ENCODE measurements at regions not wholly inside any gene's neighbourhood (a gene's known extent, or its start where the extent isn't known, plus 50 kb on each side); places are given as distances from the start of the nearest gene placed in this dataset.

DNA sequence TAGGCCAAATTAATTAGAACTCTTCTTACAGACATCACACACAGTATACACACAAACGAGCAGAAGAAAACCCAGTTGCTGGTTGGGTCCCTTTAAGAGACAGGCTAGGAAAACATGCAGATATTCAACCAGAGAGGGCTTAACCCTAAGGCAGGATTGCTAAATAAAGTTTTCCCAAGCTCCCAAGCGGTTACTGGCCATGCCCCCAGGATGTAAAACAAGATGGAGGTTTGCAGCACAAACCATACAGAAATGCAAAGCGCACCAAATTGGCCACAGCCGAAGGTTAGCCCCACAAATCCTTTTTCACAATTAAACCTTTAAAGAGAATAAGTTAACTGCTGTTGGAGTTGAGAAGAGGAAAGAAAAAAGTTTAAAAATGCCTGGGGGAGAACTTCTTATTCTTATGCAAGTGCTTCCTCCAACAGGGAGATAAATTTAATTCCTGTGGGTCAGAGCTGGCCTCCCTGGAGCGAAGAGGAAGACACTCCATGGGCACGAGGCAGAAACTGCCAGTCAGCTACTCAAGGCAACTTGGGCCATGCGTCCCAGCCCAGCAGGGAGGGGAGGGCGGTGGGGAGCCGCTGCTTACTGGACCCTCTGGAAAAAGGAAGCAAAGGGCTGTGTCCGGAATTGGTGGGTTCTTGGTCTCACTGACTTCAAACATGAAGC, 167.6 kb upstream of the ARSJ start:
- no peak overlapping the region for H2BK5ac ChIP-seq (ENCODE audit: low read depth, low read length)
- no peak overlapping the region for H3K27ac ChIP-seq (ENCODE audit: low read depth, low read length)
- H2BK20ac ChIP-seq (ENCODE audit: low read length): no peak overlapping the region
- no peak for DNase-seq (ENCODE audit: low read depth in 1 of 2, low spot score in 2 of 2)
- H2AFZ ChIP-seq (ENCODE audit: low read length): 0 out of 2 replicates have a peak overlapping the region, but pooled peaks have one; percentile 16
- no peak overlapping the region for H4K5ac ChIP-seq (ENCODE audit: insufficient read length, low read depth, low read length)
- peak overlapping the region; percentile 32; the same call in 1 of the 2 replicates for H3K18ac ChIP-seq (ENCODE audit: extremely low read depth, low read length)
- no peak overlapping the region for H3K56ac ChIP-seq (replicated peaks; ENCODE audit: insufficient read length, low read depth, low read length)
- H3K23ac ChIP-seq (ENCODE audit: insufficient read length): no peak overlapping the region
- ChIA-PET CTCF (ENCODE audit: partially characterized antibody) (interaction anchor here (1.1 kb wide), 1 partner anchor 31 kb away, joined by 4 read pairs; no protein-coding TSS in a partner anchor), POLR2A (ENCODE audit: partially characterized antibody) (no interaction called here)
- H3K23me2 ChIP-seq (ENCODE audit: low read depth, low read length): no peaks in the 10 kb centered on the region; the same call in 1 of the 2 replicates
- H2AK5ac ChIP-seq (ENCODE audit: low read depth, low read length): no peak overlapping the region
- H3K79me1 ChIP-seq (ENCODE audit: low read depth, low read length): no peaks in the 10 kb centered on the region
- H3K9me3 ChIP-seq (ENCODE audit: insufficient read depth in 2 of 2, low read depth in 1 of 2, low read length in 1 of 2): peaks cover 0 to 8% of the 10 kb centered on the region in 2 experiments; a peak in 1 of 4 replicates
- H3K4me1 ChIP-seq (replicated peaks in 1 of 4; ENCODE audit: control insufficient read depth in 3 of 4, insufficient read depth in 4 of 4, low read length in 3 of 4): peaks cover 0 to 3% (median 0%) of the 10 kb centered on the region in 4 experiments; a peak in 1 of 7 replicates
- H4K8ac ChIP-seq (ENCODE audit: extremely low read depth, insufficient read depth, low read length): no peak overlapping the region
- no peak for FAIRE-seq
- H3K14ac ChIP-seq (ENCODE audit: insufficient read length): no peak overlapping the region
- H3K79me2 ChIP-seq (ENCODE audit: control insufficient read depth in 1 of 2, insufficient read depth in 2 of 2, low read length in 2 of 2): no peaks in the 10 kb centered on the region
- H4K20me1 ChIP-seq (replicated peaks in 1 of 2; ENCODE audit: control insufficient read depth in 1 of 2, insufficient read depth in 2 of 2, low read length in 2 of 2): no peaks in the 10 kb centered on the region
- WGBS, 2 experiments (ENCODE audit: extremely low coverage in 1 of 2, insufficient coverage in 1 of 2, insufficient read length in 1 of 2, insufficient replicate concordance in 2 of 2, low coverage in 1 of 2, low lambda C conversion rate in 2 of 2, missing lambda C conversion rate in 1 of 2): 89% methylated on average over 9 of the region's 10 CpGs; no CpG with 5 or more reads in 1 of the 2 experiments
- H3K27me3 ChIP-seq (replicated peaks in 1 of 4; ENCODE audit: control insufficient read depth in 3 of 4, extremely low read depth in 1 of 4, insufficient read depth in 3 of 4, low read length in 3 of 4): no peaks in the 10 kb centered on the region
- no peak overlapping the region for H3K4ac ChIP-seq (replicated peaks; ENCODE audit: insufficient read length, low read depth, low read length)
- H2BK120ac ChIP-seq (replicated peaks; ENCODE audit: low read depth, low read length): no peak overlapping the region
- no peak overlapping the region for H3K4me2 ChIP-seq (ENCODE audit: insufficient read depth in 1 of 2, low read depth in 2 of 2, low read length in 2 of 2)
- H2BK12ac ChIP-seq (ENCODE audit: low read depth, low read length): no peak overlapping the region
- no peak overlapping the region for H3K4me3 ChIP-seq (ENCODE audit: extremely low read depth in 1 of 4, insufficient read depth in 2 of 4, low read depth in 3 of 4, low read length in 4 of 4)
- no peak overlapping the region for H2BK15ac ChIP-seq (ENCODE audit: low read length)
- H3K9ac ChIP-seq (replicated peaks in 1 of 4; ENCODE audit: extremely low read depth in 1 of 4, low read depth in 3 of 4, low read length in 3 of 4): no peak overlapping the region
- no peak overlapping the region for H4K91ac ChIP-seq (replicated peaks; ENCODE audit: insufficient read length, low read length)
- H3K36me3 ChIP-seq (ENCODE audit: control insufficient read depth in 2 of 4, insufficient read depth in 4 of 4, low read length in 3 of 4): no peaks in the 10 kb centered on the region
- no peak for TF ChIP-seq JUN (IDR thresholded peaks at IDR 0.05; ENCODE audit: low read depth, low read length)
- TF ChIP-seq KDM5A (IDR thresholded peaks at IDR 0.05; ENCODE audit: low read length): no peak
- no peak for TF ChIP-seq POLR2AphosphoS5 (IDR thresholded peaks at IDR 0.05; ENCODE audit: low read depth, low read length)

Measured in H1 (cell line).